Endothelial cell of umbilical vein (primary cell): ENCODE measurements at regions not wholly inside any gene's neighbourhood (a gene's known extent, or its start where the extent isn't known, plus 50 kb on each side); places are given as distances from the start of the nearest gene placed in this dataset.

Experiments
- BruUV-seq: library from RNA; stranded (reverse); fragments of 400-500 nt; replicated peaks from 2 replicates; lab custom pipeline; 2021; lab: Mats Ljungman, UMichigan
- CTCF ChIA-PET: fragments of 300-600, 350-600 bp; sonication (Branson Sonifier 250); formaldehyde crosslinking; loops from one replicate; lab custom pipeline; 2021; ENCODE audit warnings: antibody characterized with exemption, inconsistent platforms; lab: Charles Lee
- POLR2A ChIA-PET: fragments of 300-600, 350-600 bp; sonication (Branson Sonifier 250); formaldehyde crosslinking; loops from one replicate; lab custom pipeline; 2021; ENCODE audit warnings: antibody characterized with exemption, inconsistent platforms; lab: Charles Lee
- DNase-seq: peaks from one replicate; pipeline ENCODE4 v3.0.0-alpha.2; 2011; ENCODE audit warnings: low read depth, low spot score
- FAIRE-seq: peaks from 2 replicates; lab custom pipeline; 2011; peaks lifted over from hg19 to GRCh38; lab: Jason Lieb, UNC
- H2AFZ ChIP-seq: 2 replicates; pipeline ENCODE4 v1.6.0; 2012; ENCODE audit warnings: low read depth, low read length, control low read depth, inconsistent platforms
- H3K27ac ChIP-seq: 2 replicates; pipeline ENCODE4 v1.5.1; 2011; ENCODE audit warnings: low read depth, mild to moderate bottlenecking, control low read depth, low read length, moderate library complexity; ENCODE audit not compliant: insufficient read depth
- H3K27me3 ChIP-seq, 2 experiments: 2 replicates each; pipeline versions ENCODE4 v1.6.0 to v1.6.1; 2011; ENCODE audit warnings: low read length in 2 of 2, mixed read lengths in 1 of 2; ENCODE audit not compliant: control insufficient read depth in 2 of 2, insufficient read depth in 2 of 2
- H3K36me3 ChIP-seq, 2 experiments: 2 replicates in 1 of 2; 3 replicates in 1 of 2; pipeline ENCODE4 v1.5.1; 2011; ENCODE audit warnings: low read length in 2 of 2, mild to moderate bottlenecking in 1 of 2, moderate library complexity in 1 of 2; ENCODE audit not compliant: control insufficient read depth in 2 of 2, insufficient read depth in 2 of 2; ENCODE audit errors: extremely low read depth in 1 of 2
- H3K4me1 ChIP-seq: 3 replicates; pipeline ENCODE4 v1.5.1; 2011; ENCODE audit warnings: mild to moderate bottlenecking, low read length; ENCODE audit not compliant: control insufficient read depth, insufficient read depth; ENCODE audit errors: extremely low read depth
- H3K4me2 ChIP-seq: 2 replicates; pipeline ENCODE4 v1.6.1; 2011; ENCODE audit warnings: low read length, control low read depth, mixed read lengths; ENCODE audit not compliant: insufficient read depth
- H3K4me3 ChIP-seq, 3 experiments: fragments of 200-600 bp in 1 of 3; sonication (generic), shearing (Covaris generic) in 1 of 3; replicated peaks in 1 of 3; 2 replicates each; pipeline ENCODE4 v1.5.1; 2011 to 2016; ENCODE audit warnings: control low read depth in 3 of 3, low read length in 3 of 3, mild to moderate bottlenecking in 2 of 3, inconsistent platforms in 1 of 3, low read depth in 1 of 3, moderate library complexity in 1 of 3; ENCODE audit not compliant: insufficient read depth in 1 of 3
- H3K79me2 ChIP-seq: 2 replicates; pipeline ENCODE4 v1.6.0; 2012; ENCODE audit warnings: low read length, inconsistent platforms; ENCODE audit not compliant: control insufficient read depth, insufficient read depth
- H3K9ac ChIP-seq: replicated peaks from 2 replicates; pipeline ENCODE3; 2011; ENCODE audit warnings: low read length, control low read depth; ENCODE audit not compliant: insufficient read depth; ENCODE audit errors: extremely low read depth
- H3K9me1 ChIP-seq: replicated peaks from 3 replicates; pipeline ENCODE4 v1.6.0; 2011; ENCODE audit warnings: mild to moderate bottlenecking, low read length; ENCODE audit not compliant: control insufficient read depth, insufficient read depth; ENCODE audit errors: extremely low read depth
- H3K9me3 ChIP-seq: replicated peaks from 2 replicates; pipeline ENCODE4 v1.5.1; 2012; ENCODE audit warnings: low read length, inconsistent platforms; ENCODE audit not compliant: control insufficient read depth, insufficient read depth
- H4K20me1 ChIP-seq: replicated peaks from 2 replicates; pipeline ENCODE3; 2011; ENCODE audit warnings: mild to moderate bottlenecking, low read length; ENCODE audit not compliant: control insufficient read depth, insufficient read depth; ENCODE audit errors: extremely low read depth
- CTCF ChIP-seq, 2 donors: IDR thresholded peaks; 1 replicate in 1 of 2; 2 replicates in 1 of 2; pipeline ENCODE4 v1.5.1; 2011; ENCODE audit warnings: low read length in 2 of 2, mild to moderate bottlenecking in 2 of 2, moderate library complexity in 2 of 2, control low read depth in 1 of 2, inconsistent platforms in 1 of 2, low read depth in 1 of 2; ENCODE audit not compliant: insufficient read depth in 1 of 2; ENCODE audit errors: extremely low read depth in 1 of 2
- EZH2 ChIP-seq: IDR thresholded peaks from 2 replicates; pipeline ENCODE4 v1.6.1; 2012; ENCODE audit warnings: borderline replicate concordance, low read depth, mild to moderate bottlenecking, moderate library complexity, low read length, inconsistent platforms; ENCODE audit not compliant: severe bottlenecking
- FOS ChIP-seq: IDR thresholded peaks from 2 replicates; pipeline ENCODE4 v1.6.1; 2011; ENCODE audit warnings: mild to moderate bottlenecking, low read length, moderate library complexity, borderline replicate concordance; ENCODE audit not compliant: insufficient read depth
- GATA2 ChIP-seq: IDR thresholded peaks from 2 replicates; pipeline ENCODE4 v1.7.0; 2011; ENCODE audit warnings: low read depth, mild to moderate bottlenecking, moderate library complexity, mixed read lengths, low read length; ENCODE audit not compliant: insufficient read length, insufficient read depth
- JUN ChIP-seq: IDR thresholded peaks from 2 replicates; pipeline ENCODE4 v1.6.1; 2011; ENCODE audit warnings: borderline replicate concordance, low read depth; ENCODE audit not compliant: insufficient read length, insufficient read depth
- MAX ChIP-seq: IDR thresholded peaks from 2 replicates; pipeline ENCODE4 v1.6.1; 2011; ENCODE audit not compliant: insufficient read depth, insufficient read length
- MYC ChIP-seq: IDR thresholded peaks from one replicate; pipeline ENCODE4 v1.6.1; 2011; ENCODE audit warnings: mild to moderate bottlenecking, low read depth, low read length
- POLR2A ChIP-seq: IDR thresholded peaks from 2 replicates; pipeline ENCODE4 v1.6.1; 2012; ENCODE audit warnings: low read depth, mild to moderate bottlenecking, control low read depth, low read length
- POLR2AphosphoS5 ChIP-seq: IDR thresholded peaks from 2 replicates; pipeline ENCODE4 v1.6.1; 2012; ENCODE audit warnings: low read depth, mild to moderate bottlenecking, control low read depth, low read length, moderate library complexity; ENCODE audit not compliant: insufficient read depth
- dilution Hi-C: fragments of 300-500 bp; cut with MboI; formaldehyde crosslinking; loops from one replicate; pipeline ENCODE4 v1.15.0; 2019; ENCODE audit warnings: low sequenced_read_pairs; ENCODE audit not compliant: extremely low pct_ligation_motif_present
- intact Hi-C: fragments of 100-400 bp; cut with micrococcal nuclease; formaldehyde crosslinking; loops from one replicate; pipeline ENCODE4 v1.10.0; 2022

GRCh38 chr4:13875181-13875580 is 247.7 kb upstream of the BOD1L1 start:
- H3K27me3 ChIP-seq: peaks cover 0 to 2% of the 10 kb centered on the region in 2 experiments
- ChIA-PET CTCF (no interaction called here), POLR2A (no interaction called here)
- no peaks in the 10 kb centered on the region for H3K36me3 ChIP-seq
- no peaks in the 10 kb centered on the region for H3K9me1 ChIP-seq
- no peaks in the 10 kb centered on the region for H3K4me1 ChIP-seq
- no peaks in the 10 kb centered on the region for H4K20me1 ChIP-seq
- dilution Hi-C loops (no loop called here), intact Hi-C loops (no loop called here)
- H3K27ac ChIP-seq: no peak overlapping the region
- no TSS peak for BruUV-seq
- H2AFZ ChIP-seq: no peak overlapping the region
- H3K9me3 ChIP-seq: no peaks in the 10 kb centered on the region
- H3K4me3 ChIP-seq: no peak overlapping the region
- FAIRE-seq: no peak
- H3K79me2 ChIP-seq: no peaks in the 10 kb centered on the region
- DNase-seq: no peak
- H3K9ac ChIP-seq: no peak overlapping the region
- no peak overlapping the region for H3K4me2 ChIP-seq
- TF ChIP-seq EZH2 (no peak), MYC (no peak), MAX (no peak), GATA2 (no peak), FOS (no peak), JUN (no peak), POLR2A (no peak), POLR2AphosphoS5 (no peak), CTCF (IDR thresholded peaks at IDR 0.05; ENCODE audit: extremely low read depth in 1 of 2, insufficient read depth in 1 of 2, low read depth in 1 of 2, low read length in 2 of 2) (no peak)
